Heart right ventricle (tissue), 16 donors: ENCODE measurements at regions not wholly inside any gene's neighbourhood (a gene's known extent, or its start where the extent isn't known, plus 50 kb on each side); places are given as distances from the start of the nearest gene placed in this dataset.

Source experiments
- ATAC-seq, 8 donors: fragments of 200-7000 bp; cut with Tn5 transposase; one replicate each; pipeline ENCODE4 v1.9.1; 2020; ENCODE audit warnings: mild to moderate bottlenecking in 8 of 8, moderate library complexity in 8 of 8, moderate number of reproducible peaks in 1 of 8
- DNase-seq, 2 donors: peaks; one replicate each; pipeline ENCODE4 v3.0.0-alpha.2; 2020
- H3K27ac ChIP-seq, 10 donors: fragments of 200-600 bp; sonication (generic) in 2 of 10; one replicate each; pipeline versions ENCODE4 v1.5.0 to v1.8.0; 2020 to 2022; ENCODE audit warnings: mild to moderate bottlenecking in 3 of 10
- H3K27me3 ChIP-seq, 7 donors: fragments of 200-600 bp; one replicate each; pipeline ENCODE4 v1.8.0; 2021 to 2022; ENCODE audit warnings: mild to moderate bottlenecking in 2 of 7
- H3K36me3 ChIP-seq, 9 donors: fragments of 200-600 bp; sonication (generic) in 1 of 9; one replicate each; pipeline versions ENCODE4 v1.5.0 to v1.8.0; 2020 to 2022; ENCODE audit warnings: mild to moderate bottlenecking in 2 of 9
- H3K4me1 ChIP-seq, 9 donors: fragments of 200-600 bp; sonication (generic) in 1 of 9; one replicate each; pipeline versions ENCODE4 v1.5.0 to v1.8.0; 2020 to 2022; ENCODE audit warnings: mild to moderate bottlenecking in 4 of 9
- H3K4me3 ChIP-seq, 10 donors: fragments of 200-600 bp; sonication (generic) in 2 of 10; one replicate each; pipeline versions ENCODE4 v1.5.0 to v1.8.0; 2020 to 2022; ENCODE audit warnings: mild to moderate bottlenecking in 7 of 10, moderate library complexity in 2 of 10
- H3K9me3 ChIP-seq, 11 donors: fragments of 200-600 bp in 10 of 11; sonication (generic) in 2 of 11; one replicate each; pipeline versions ENCODE4 v1.5.0 to v1.8.0; 2013 to 2022; ENCODE audit warnings: mild to moderate bottlenecking in 2 of 11, control low read depth in 1 of 11, moderate library complexity in 1 of 11
- CTCF ChIP-seq, 9 donors: fragments of 200-600 bp; sonication (generic) in 2 of 9; IDR thresholded peaks; one replicate each; pipeline versions ENCODE4 v1.5.0 to v1.8.0; 2021 to 2022; ENCODE audit warnings: antibody characterized with exemption in 9 of 9, mild to moderate bottlenecking in 5 of 9, moderate library complexity in 1 of 9
- WGBS, 2 donors: extraction: QIAGEN DNeasy Blood & Tissue Kit; methylation state at CpG; one replicate each; pipeline ENCODE4 v1.1.7; 2013; ENCODE audit warnings: inconsistent platforms in 1 of 2; 5-methylcytosine and 5-hydroxymethylcytosine counted together
- intact Hi-C, 10 donors: fragments of 100-400 bp; cut with DNase I; formaldehyde crosslinking; loops; one replicate each; pipeline versions ENCODE4 v1.11.1 to v1.14.2; 2022
- donor health status: Arrhythmogenic right ventricular cardiomyopathy.
- donor health status: ischemic (EF 13 %, LVEDD 7.1; RV severe dilation, severe dysfunction).
- donor health status: healthy with polysubstance abuse.
- donor health status: DM: no; HTN: yes; CAD: no.
- donor health status: DM: no; HTN: no; CAD: no.
- donor health status: ischemic (EF 25% LVEDD 6.9; RV normal size, moderate dysfunction).
- donor health status: ischemic (EF 25% LVEDD 5.7; RV mildly dilated, moderate dysfunction).
- donor health status: healthy.
- donor health status: DM: yes; HTN: yes; CAD: no.
- donor health status: Ischemic cardiomyopathy.
- donor health status: ischemic (EF 35%, LVEDD 5.7; RV mildly dilated, moderate dysfunction).
- donor health status: nonischemic (EF 11% LVEDD 7.7; RV severe dilation, severe dysfunction).
- donor health status: DM: yes; HTN: yes; CAD: no.
- donor health status: PGD.
- donor health status: ischemic (EF 29% LVEDD 5.4; RV normal size, mild dysfunction).
- donor health status: nonischemic (EF 23%, LVEDD 6.1; RV moderate dilation, normal function).

- intact Hi-C loops: no loop called here
- H3K27me3 ChIP-seq: no peaks in the 10 kb centered on the region
- no peaks in the 10 kb centered on the region for H3K36me3 ChIP-seq
- DNase-seq (no peak), ATAC-seq (no peak)
- no peak for TF ChIP-seq CTCF (IDR thresholded peaks at IDR 0.05)
- H3K9me3 ChIP-seq: no peaks in the 10 kb centered on the region
- no peaks in the 10 kb centered on the region for H3K4me1 ChIP-seq
- no peak overlapping the region for H3K27ac ChIP-seq
- 71 to 73% methylated on average over 2 of the region's 2 CpGs for WGBS, 2 donors
- no peak overlapping the region for H3K4me3 ChIP-seq
Measured at GRCh38 chr4:130183096-130183495, 1087.1 kb downstream of the C4orf33 start.

GRCh38 chr4:130183766-130184165, 1087.8 kb downstream of the C4orf33 start:
- no peak overlapping the region for H3K27ac ChIP-seq
- intact Hi-C loops: no loop called here
- 76 to 82% methylated on average over 4 of the region's 4 CpGs for WGBS, 2 donors
- no peak for TF ChIP-seq CTCF (IDR thresholded peaks at IDR 0.05)
- H3K4me3 ChIP-seq: no peak overlapping the region
- no peaks in the 10 kb centered on the region for H3K9me3 ChIP-seq
- no peaks in the 10 kb centered on the region for H3K36me3 ChIP-seq
- no peaks in the 10 kb centered on the region for H3K4me1 ChIP-seq
- DNase-seq (no peak), ATAC-seq (no peak)
- H3K27me3 ChIP-seq: no peaks in the 10 kb centered on the region

- TF ChIP-seq CTCF (IDR thresholded peaks at IDR 0.05): no peak
- Histone ChIP-seq H3K27me3 (no peaks in the 10 kb centered on the region), H3K27ac (no peak overlapping the region), H3K4me3 (no peak overlapping the region), H3K9me3 (no peaks in the 10 kb centered on the region), H3K36me3 (no peaks in the 10 kb centered on the region), H3K4me1 (no peaks in the 10 kb centered on the region)
- intact Hi-C loops: no loop called here
- DNase-seq (no peak), ATAC-seq (no peak)
Measured at GRCh38 chr4:130185123-130185522, 1089.2 kb downstream of the C4orf33 start.

- no peak for ATAC-seq
- Histone ChIP-seq H3K36me3 (no peaks in the 10 kb centered on the region), H3K27ac (no peak overlapping the region), H3K9me3 (no peaks in the 10 kb centered on the region), H3K4me3 (no peak overlapping the region), H3K27me3 (no peaks in the 10 kb centered on the region), H3K4me1 (no peaks in the 10 kb centered on the region)
- 68 to 91% methylated on average over 3 of the region's 3 CpGs for WGBS, 2 donors
- intact Hi-C loops: no loop called here
- no peak for DNase-seq
- no peak for TF ChIP-seq CTCF (IDR thresholded peaks at IDR 0.05)
Measured at GRCh38 chr4:130186931-130187330, 1091.0 kb downstream of the C4orf33 start.

GRCh38 chr4:130187587-130187986, 1091.6 kb downstream of the C4orf33 start:
- no peak overlapping the region for H3K27ac ChIP-seq
- 87 to 91% methylated on average over 1 of the region's 1 CpG for WGBS, 2 donors
- H3K27me3 ChIP-seq: no peaks in the 10 kb centered on the region
- H3K36me3 ChIP-seq: no peaks in the 10 kb centered on the region
- DNase-seq (no peak), ATAC-seq (no peak)
- intact Hi-C loops: no loop called here
- no peak for TF ChIP-seq CTCF (IDR thresholded peaks at IDR 0.05)
- no peaks in the 10 kb centered on the region for H3K4me1 ChIP-seq
- no peak overlapping the region for H3K4me3 ChIP-seq
- H3K9me3 ChIP-seq: no peaks in the 10 kb centered on the region
